ENCODE measurements at regions not wholly inside any gene's neighbourhood (a gene's known extent, or its start where the extent isn't known, plus 50 kb on each side); places are given as distances from the start of the nearest gene placed in this dataset.

- H3K27me3 ChIP-seq (ENCODE audit: control insufficient read depth, low read length): no peaks in the 10 kb centered on the region
- H4K20me1 ChIP-seq (ENCODE audit: control insufficient read depth, insufficient read depth, low read depth, low read length): no peaks in the 10 kb centered on the region
- TF ChIP-seq EZH2phosphoT487 (IDR thresholded peaks at IDR 0.05; ENCODE audit: borderline replicate concordance, low read length) (no peak), CTCF (IDR thresholded peaks at IDR 0.05; ENCODE audit: low read depth, low read length, poor library complexity, severe bottlenecking) (no peak)
Measured at GRCh38 chr7:156307193-156307592, 333.4 kb upstream of the RNF32 start.

GRCh38 chr7:156305351-156305750 is 335.2 kb upstream of the RNF32 start:
- no peaks in the 10 kb centered on the region for H4K20me1 ChIP-seq (ENCODE audit: control insufficient read depth, insufficient read depth, low read depth, low read length)
- no peak overlapping the region for H3K4me3 ChIP-seq (ENCODE audit: low read length)
- H3K9me2 ChIP-seq (replicated peaks; ENCODE audit: control insufficient read depth, low read length): no peaks in the 10 kb centered on the region
- no peaks in the 10 kb centered on the region for H3K36me3 ChIP-seq (ENCODE audit: control insufficient read depth, low read length)
- H3K4me2 ChIP-seq (ENCODE audit: low read length): no peak overlapping the region
- H3K4me1 ChIP-seq (ENCODE audit: control insufficient read depth, low read length): no peaks in the 10 kb centered on the region
- TF ChIP-seq EZH2phosphoT487 (IDR thresholded peaks at IDR 0.05; ENCODE audit: borderline replicate concordance, low read length) (no peak), CTCF (IDR thresholded peaks at IDR 0.05; ENCODE audit: low read depth, low read length, poor library complexity, severe bottlenecking) (no peak)
- no peak overlapping the region for H3K27ac ChIP-seq (ENCODE audit: low read depth, low read length)
- H3F3A ChIP-seq (ENCODE audit: control insufficient read depth, insufficient read depth): no peaks in the 10 kb centered on the region
- H3K27me3 ChIP-seq (ENCODE audit: control insufficient read depth, low read length): no peaks in the 10 kb centered on the region
- no peaks in the 10 kb centered on the region for H3K9me3 ChIP-seq (ENCODE audit: control insufficient read depth, insufficient read depth, low read length)
- no peaks in the 10 kb centered on the region for H3K79me2 ChIP-seq (ENCODE audit: control insufficient read depth, low read length)

More at GRCh38 chr7:156307193-156307592, 333.4 kb upstream of the RNF32 start:
- Histone ChIP-seq H3K79me2 (ENCODE audit: control insufficient read depth, low read length) (no peaks in the 10 kb centered on the region), H3K36me3 (ENCODE audit: control insufficient read depth, low read length) (no peaks in the 10 kb centered on the region), H3K4me1 (ENCODE audit: control insufficient read depth, low read length) (no peaks in the 10 kb centered on the region), H3K27ac (ENCODE audit: low read depth, low read length) (no peak overlapping the region), H3K9me2 (replicated peaks; ENCODE audit: control insufficient read depth, low read length) (no peaks in the 10 kb centered on the region), H3K9me3 (ENCODE audit: control insufficient read depth, insufficient read depth, low read length) (no peaks in the 10 kb centered on the region), H3K4me3 (ENCODE audit: low read length) (no peak overlapping the region), H3F3A (ENCODE audit: control insufficient read depth, insufficient read depth) (no peaks in the 10 kb centered on the region), H3K4me2 (ENCODE audit: low read length) (no peak overlapping the region)

GRCh38 chr7:156282816-156283215 is 357.8 kb upstream of the RNF32 start:
- no peak for TF ChIP-seq CTCF (IDR thresholded peaks at IDR 0.05; ENCODE audit: low read depth, low read length, poor library complexity, severe bottlenecking)
- TF ChIP-seq EZH2phosphoT487 (IDR thresholded peaks at IDR 0.05; ENCODE audit: borderline replicate concordance, low read length): no peak
- H3K9me3 ChIP-seq (ENCODE audit: control insufficient read depth, insufficient read depth, low read length): no peaks in the 10 kb centered on the region
- H3K4me1 ChIP-seq (ENCODE audit: control insufficient read depth, low read length): no peaks in the 10 kb centered on the region
- H3F3A ChIP-seq (ENCODE audit: control insufficient read depth, insufficient read depth): no peaks in the 10 kb centered on the region
- no peaks in the 10 kb centered on the region for H4K20me1 ChIP-seq (ENCODE audit: control insufficient read depth, insufficient read depth, low read depth, low read length)
- no peak overlapping the region for H3K4me2 ChIP-seq (ENCODE audit: low read length)
- H3K4me3 ChIP-seq (ENCODE audit: low read length): no peak overlapping the region
- no peak overlapping the region for H3K27ac ChIP-seq (ENCODE audit: low read depth, low read length)
- H3K9me2 ChIP-seq (replicated peaks; ENCODE audit: control insufficient read depth, low read length): no peaks in the 10 kb centered on the region
- H3K36me3 ChIP-seq (ENCODE audit: control insufficient read depth, low read length): no peaks in the 10 kb centered on the region
- no peaks in the 10 kb centered on the region for H3K27me3 ChIP-seq (ENCODE audit: control insufficient read depth, low read length)
- H3K79me2 ChIP-seq (ENCODE audit: control insufficient read depth, low read length): no peaks in the 10 kb centered on the region

- Histone ChIP-seq H3K4me3 (ENCODE audit: low read length) (no peak overlapping the region), H3K4me2 (ENCODE audit: low read length) (no peak overlapping the region), H3K36me3 (ENCODE audit: control insufficient read depth, low read length) (no peaks in the 10 kb centered on the region), H3K79me2 (ENCODE audit: control insufficient read depth, low read length) (no peaks in the 10 kb centered on the region), H3K9me3 (ENCODE audit: control insufficient read depth, insufficient read depth, low read length) (no peaks in the 10 kb centered on the region), H4K20me1 (ENCODE audit: control insufficient read depth, insufficient read depth, low read depth, low read length) (no peaks in the 10 kb centered on the region), H3K27ac (ENCODE audit: low read depth, low read length) (no peak overlapping the region), H3K9me2 (replicated peaks; ENCODE audit: control insufficient read depth, low read length) (no peaks in the 10 kb centered on the region), H3F3A (ENCODE audit: control insufficient read depth, insufficient read depth) (no peaks in the 10 kb centered on the region), H3K27me3 (ENCODE audit: control insufficient read depth, low read length) (no peaks in the 10 kb centered on the region), H3K4me1 (ENCODE audit: control insufficient read depth, low read length) (no peaks in the 10 kb centered on the region)
- no peak for TF ChIP-seq EZH2phosphoT487 (IDR thresholded peaks at IDR 0.05; ENCODE audit: borderline replicate concordance, low read length)
- no peak for TF ChIP-seq CTCF (IDR thresholded peaks at IDR 0.05; ENCODE audit: low read depth, low read length, poor library complexity, severe bottlenecking)
Measured at GRCh38 chr7:156279635-156280034, 360.9 kb upstream of the RNF32 start.

All from DOHH2 (cell line).